Hepatocyte (in vitro differentiated cells): ENCODE measurements at regions not wholly inside any gene's neighbourhood (a gene's known extent, or its start where the extent isn't known, plus 50 kb on each side); places are given as distances from the start of the nearest gene placed in this dataset.

Experiments used
- CTCF ChIP-seq: fragments of 200-600 bp; sonication (generic); IDR thresholded peaks from 2 replicates; pipeline ENCODE4 v1.5.1; 2016; ENCODE audit warnings: antibody characterized with exemption, mild to moderate bottlenecking; ENCODE audit not compliant: poor library complexity
- EZH2phosphoT487 ChIP-seq: fragments of 200-600 bp; sonication (generic); IDR thresholded peaks from one replicate; pipeline ENCODE4 v1.6.1; 2018; ENCODE audit warnings: antibody characterized with exemption, mild to moderate bottlenecking, low read depth, moderate library complexity; ENCODE audit not compliant: unreplicated experiment, severe bottlenecking

GRCh38 chr6:133756078-133756695 is 132.7 kb upstream of the TCF21 start:
- TF ChIP-seq CTCF, result no peak
- no peak for TF ChIP-seq EZH2phosphoT487
